NCI-H2171 (cell line): ENCODE measurements at regions not wholly inside any gene's neighbourhood (a gene's known extent, or its start where the extent isn't known, plus 50 kb on each side); places are given as distances from the start of the nearest gene placed in this dataset.
"Not testable (repeated sequence)": the region's sequence is repeated elsewhere in the genome, so short reads cannot be mapped to it uniquely, and the experiment has no call there.

Experiments used
- DNase-seq: peaks from one replicate; lab custom pipeline; 2025; lab: John Stamatoyannopoulos, UW

DNA sequence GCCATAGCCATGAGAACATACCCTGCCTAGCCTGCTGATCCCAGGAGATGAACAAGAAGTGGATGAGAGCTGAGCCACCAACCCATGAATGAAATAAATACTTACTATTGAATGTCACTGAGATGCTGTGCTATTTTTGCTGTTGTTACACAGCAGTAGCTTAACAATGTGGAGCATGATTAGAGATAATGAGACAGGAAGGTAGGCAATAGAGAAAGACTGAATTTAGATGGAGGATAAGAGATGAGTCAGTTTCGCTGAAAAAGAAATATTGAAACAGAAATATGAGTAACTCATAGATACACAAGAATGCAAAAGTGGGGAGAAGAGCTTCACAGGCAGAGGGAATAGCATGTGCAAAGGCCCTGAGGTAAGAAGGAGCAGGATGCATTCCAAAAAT is 94.9 kb upstream of the TOP1 start:
- no peak for DNase-seq

GRCh38 chr20:40938020-40938419 is 90.6 kb upstream of the TOP1 start:
- DNase-seq, result no peak

DNA sequence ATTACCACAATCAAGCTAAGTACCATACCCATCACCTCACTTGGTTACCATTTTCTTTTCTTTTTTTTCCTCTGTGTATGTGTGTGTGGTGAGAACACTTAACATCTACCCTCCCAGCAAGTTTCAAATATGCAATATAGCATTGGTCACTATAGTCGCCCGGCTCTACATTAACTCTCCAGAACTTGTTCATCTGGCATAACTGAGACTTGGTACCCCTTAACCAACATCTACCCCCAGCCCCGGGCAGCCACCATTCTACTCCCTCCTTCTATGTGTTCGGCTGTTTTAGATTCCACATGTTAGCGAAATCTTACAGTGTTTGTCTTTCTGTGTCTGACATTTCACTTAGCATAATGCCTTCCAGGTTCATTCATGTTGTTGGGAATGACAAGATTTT is 89.0 kb upstream of the TOP1 start:
- DNase-seq, result no peak

DNA sequence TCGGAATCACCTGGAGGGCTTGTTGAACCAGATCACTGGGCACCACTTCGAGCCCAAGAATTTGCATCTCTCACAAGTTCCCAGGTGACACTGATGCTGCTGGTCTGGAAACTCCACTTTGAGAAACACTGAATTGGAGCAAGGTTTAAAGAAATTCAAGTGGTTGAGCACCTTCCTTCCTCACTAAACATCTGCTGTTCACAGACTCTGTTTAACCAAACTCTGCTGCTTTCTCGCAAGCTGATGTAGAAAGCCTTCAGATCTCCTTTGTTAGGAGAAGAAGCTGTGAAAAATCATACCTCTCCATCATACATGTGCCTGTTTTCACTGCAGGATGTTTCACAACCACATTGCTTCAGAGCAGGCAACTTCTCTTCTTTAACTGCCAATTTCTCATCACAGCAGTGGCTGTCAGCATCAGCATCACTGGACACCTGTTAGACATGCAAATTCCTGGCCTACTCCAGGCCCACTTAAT is 87.5 kb upstream of the TOP1 start:
- no peak for DNase-seq

- DNase-seq, result no peak
These were observed 86.6 kb upstream of the TOP1 start for GRCh38 chr20:40942006-40942405.

DNA sequence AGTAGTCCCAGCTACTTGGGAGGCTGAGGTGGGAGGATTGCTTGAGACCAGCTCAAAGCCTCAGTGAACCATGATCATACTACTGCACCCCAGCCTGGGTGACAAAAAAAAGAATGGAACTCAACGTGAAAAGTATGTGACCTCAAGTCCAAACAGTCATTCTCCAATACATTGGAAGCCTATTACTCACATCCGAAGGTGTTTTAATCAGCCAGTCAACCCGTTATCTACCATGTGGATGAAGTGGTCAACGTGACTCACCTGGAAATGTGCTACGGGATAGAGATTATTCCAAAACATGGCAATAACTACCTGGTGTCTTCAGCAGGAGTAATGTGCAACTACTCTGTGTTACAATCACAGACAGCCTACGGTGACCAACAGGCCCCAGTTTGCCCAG is 85.8 kb upstream of the TOP1 start:
- DNase-seq, result no peak

DNA sequence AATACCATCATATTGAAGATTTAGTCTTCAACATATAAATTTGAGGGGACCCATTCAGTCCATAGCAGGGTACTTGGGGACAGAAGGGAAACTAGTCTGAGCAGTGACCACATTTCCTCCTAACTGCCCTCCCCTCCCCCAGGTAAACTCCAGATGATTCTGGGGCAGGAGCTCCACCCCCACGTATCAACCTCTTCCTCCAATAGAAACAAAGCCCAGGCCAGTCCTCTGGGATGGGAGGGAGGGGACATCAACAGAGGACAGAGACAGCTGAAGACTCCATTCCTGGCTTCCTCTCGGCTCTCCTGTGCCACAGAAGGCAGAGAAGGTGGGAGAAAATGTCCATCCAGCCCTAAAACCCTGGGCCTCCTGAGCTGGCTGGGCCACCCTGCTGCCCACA is 85.0 kb upstream of the TOP1 start:
- no peak for DNase-seq

- no peak for DNase-seq
These were observed 83.4 kb upstream of the TOP1 start for GRCh38 chr20:40945189-40945588.

GRCh38 chr20:40945754-40946450 is 82.7 kb upstream of the TOP1 start:
- DNase-seq, result no peak

- DNase-seq, result no peak
These were observed 82.2 kb upstream of the TOP1 start for GRCh38 chr20:40946451-40946850.

DNA sequence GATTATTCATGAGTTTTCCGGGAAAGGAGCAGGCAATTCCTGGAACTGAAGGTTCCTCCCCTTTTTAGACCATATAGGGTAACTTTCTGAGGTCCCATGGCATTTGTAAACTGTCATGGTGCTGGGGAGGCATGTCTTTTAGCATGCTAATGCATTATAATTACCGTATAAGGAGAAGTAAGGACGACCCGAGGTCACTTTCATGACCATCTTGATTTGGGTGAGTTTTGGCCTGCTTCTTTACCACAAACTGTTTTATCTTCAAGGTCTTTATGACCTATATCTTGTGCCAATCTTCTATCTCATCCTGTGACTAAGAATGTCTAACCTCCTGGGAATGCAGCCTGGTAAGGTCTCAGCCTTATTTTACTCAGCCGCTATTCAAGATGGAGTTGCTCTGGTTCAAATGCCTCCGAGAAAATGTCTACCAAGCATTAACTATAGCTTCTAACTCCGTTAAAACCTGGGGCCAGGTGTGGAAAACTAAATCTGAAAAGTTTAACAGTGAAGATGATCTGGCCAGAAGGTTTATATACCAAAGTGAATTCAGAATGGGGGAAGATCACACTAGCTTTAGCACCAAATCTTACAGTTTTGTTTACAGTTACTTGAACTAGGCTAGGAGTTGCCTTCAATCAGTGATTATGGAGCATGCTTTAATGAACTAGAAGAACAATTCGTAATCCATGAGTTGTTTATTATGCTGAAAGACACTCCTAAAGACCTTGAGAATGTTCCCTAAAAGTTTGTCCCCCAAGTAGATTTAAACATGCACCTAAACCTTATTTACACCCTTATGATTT is 80.0 kb upstream of the TOP1 start:
- DNase-seq, result no peak

GRCh38 chr20:40949346-40949745 is 79.3 kb upstream of the TOP1 start:
- no peak for DNase-seq

- DNase-seq, result no peak
These were observed 76.5 kb upstream of the TOP1 start for GRCh38 chr20:40952136-40952535.

DNA sequence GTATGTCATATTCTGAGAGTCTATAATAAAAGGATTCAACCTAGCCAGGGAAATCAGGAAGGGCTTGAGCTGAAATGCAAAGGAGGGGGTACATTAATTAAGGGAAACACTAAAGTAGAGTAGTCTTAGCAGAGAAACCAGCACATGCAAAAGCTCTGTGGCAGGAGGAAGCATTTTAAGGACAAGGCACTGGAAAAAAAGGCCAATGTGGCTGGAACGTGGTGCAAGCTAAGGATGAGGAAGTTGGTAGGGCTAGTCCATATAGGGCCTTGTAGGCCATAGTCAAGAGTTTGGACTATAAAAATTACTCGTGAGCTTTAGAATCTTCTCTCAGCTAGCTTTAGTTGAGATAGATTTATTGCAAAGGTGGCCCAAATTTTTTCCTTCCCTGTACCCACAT is 75.2 kb upstream of the TOP1 start:
- DNase-seq, result no peak

DNA sequence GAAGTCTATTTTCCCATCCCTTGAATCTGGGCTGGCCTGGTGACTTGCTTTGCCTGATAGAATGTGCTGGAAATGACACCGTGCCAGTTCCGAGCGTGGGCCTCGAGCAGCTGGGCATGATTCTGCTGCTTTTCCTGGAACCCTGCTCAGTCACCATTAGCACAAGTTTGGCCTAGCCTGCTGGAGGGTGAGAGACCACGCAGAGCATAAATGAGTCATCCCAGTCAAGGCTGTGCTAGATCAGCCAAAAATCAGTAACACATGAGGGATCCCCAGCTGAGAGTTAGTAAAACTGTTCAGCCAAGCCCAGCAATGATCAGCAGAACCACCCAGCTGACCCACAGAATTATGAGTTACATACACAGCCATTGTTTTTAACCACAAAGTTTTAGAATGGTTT is 74.8 kb upstream of the TOP1 start:
- no peak for DNase-seq

DNA sequence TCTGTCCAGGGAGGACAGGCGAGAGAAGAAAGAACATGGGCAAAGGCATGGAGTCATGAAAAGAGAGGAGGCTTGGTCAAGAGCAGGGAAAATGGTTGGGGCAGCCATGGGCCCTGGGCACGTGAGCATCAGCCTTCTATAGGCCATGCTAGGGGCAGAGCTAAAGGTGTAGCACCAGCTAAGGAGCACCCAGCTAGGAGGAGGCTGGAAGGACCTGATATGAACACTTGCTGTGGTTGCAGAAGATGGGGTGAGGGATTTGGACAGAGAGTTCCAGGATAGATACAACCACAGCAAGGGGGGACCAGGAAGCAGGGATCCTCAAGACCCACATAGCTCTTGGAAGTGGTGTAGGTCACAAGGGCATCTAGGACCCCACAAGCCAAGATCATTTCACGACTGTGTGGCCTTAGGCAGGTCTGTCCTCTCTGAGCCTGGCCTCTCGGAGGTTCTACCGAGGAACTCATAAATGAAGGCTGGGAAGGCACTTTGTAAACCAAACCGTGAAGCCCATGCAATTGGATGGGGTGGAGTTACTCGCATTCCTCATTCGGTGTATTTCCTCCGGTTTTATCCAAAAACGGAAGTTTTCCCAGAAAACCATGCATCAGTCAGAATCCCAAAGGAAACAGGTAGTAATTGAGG is 74.0 kb upstream of the TOP1 start:
- no peak for DNase-seq

GRCh38 chr20:40955326-40955725 is 73.3 kb upstream of the TOP1 start:
- DNase-seq, result no peak

GRCh38 chr20:40955826-40956225 is 72.8 kb upstream of the TOP1 start:
- DNase-seq, result not testable (repeated sequence)

DNA sequence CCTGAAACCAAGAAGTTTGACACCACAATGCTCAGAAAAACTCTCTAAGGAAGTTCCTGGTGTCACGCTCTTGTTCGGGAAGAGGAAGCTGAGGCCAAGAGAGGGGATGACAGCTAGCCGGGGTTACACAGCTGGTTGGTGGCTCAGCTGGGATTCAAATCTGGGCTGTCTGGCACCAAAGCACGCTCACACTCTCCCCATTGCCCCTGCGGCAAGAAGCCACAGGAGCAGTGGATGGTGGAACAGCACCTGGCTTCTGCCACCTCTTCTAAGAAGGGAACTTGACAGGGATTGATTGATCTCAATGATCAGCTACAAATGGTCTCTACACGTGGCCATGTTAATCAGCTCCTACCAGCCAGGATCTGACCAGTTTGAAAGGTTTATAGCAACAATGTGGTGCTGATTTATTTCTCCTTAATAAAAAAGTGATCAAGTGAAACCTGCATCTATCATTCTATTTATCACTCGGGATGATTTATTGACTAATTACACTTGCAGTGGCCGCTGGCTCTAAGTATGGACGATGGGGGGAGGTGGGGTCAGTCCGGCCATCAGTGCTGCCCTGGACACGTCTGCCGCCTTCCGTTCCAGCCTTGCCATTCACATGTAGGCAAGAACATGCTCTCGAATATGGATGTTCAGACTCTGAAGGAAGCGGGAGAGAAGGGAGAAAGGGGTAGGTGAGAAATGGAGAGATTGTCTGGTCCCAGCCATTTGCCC is 71.9 kb upstream of the TOP1 start:
- no peak for DNase-seq

DNA sequence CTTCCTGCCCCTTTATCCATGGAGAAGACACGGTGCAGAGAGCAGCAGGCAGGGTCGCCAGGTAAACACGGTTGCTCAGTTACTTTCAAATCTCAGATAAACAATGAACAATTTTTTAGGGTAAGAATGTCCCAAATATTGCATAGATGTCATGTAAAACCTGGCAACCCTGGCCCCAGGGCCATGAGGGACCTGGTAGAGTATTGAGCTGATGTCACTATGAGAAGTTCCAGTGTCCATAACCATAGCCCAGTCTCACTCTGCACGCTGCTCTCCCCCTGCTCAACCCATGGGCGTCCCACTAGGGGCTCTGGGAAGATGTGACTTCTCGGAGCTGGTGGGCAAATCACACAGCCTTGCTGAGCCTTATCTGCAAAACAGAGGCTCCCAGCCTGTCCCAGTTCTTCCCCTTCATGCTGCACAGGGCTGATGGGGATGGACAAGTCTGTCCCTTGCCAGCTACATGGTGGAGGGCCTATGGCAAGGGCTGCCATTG is 71.3 kb upstream of the TOP1 start:
- no peak for DNase-seq

DNA sequence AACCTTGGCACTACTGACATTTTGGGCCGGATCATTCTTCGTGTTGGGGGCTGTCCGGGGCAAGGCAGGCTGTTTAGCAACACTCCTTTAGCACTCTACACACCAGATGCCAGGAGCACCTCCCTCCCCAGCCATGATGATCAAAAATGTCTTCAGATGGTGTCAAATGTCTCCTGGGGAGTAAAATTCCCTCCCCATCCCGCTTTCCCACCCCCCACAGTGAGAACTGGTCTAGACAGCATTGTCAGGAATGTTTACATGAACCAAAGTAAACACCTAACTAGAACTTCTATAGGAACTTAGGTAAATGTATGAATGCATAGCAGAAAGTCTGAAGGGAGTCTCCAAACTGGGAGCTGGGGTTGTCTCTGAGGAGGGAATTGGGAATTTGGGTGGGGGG is 70.0 kb upstream of the TOP1 start:
- no peak for DNase-seq
